ENCODE measurements at regions not wholly inside any gene's neighbourhood (a gene's known extent, or its start where the extent isn't known, plus 50 kb on each side); places are given as distances from the start of the nearest gene placed in this dataset.

DNA sequence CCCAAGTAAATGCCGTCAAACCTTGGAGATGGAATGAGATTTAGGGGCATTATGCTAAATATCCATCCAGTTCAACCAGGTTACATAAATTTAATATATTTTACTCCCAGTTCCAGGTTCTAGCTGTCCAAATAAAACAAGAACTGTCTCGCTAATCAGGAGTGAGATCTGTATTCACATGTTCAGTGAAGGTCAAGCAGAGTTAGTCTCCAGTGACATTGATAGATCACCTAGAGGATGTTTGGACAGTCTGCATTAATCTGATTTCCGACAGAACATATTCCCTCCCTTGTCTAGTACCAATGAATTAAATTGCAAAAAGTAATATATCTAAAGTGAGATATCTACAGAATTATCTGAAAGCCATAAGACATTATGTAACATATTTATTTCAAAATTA, 979.4 kb upstream of the CNTNAP5 start:
- TF ChIP-seq, protein P1, sequence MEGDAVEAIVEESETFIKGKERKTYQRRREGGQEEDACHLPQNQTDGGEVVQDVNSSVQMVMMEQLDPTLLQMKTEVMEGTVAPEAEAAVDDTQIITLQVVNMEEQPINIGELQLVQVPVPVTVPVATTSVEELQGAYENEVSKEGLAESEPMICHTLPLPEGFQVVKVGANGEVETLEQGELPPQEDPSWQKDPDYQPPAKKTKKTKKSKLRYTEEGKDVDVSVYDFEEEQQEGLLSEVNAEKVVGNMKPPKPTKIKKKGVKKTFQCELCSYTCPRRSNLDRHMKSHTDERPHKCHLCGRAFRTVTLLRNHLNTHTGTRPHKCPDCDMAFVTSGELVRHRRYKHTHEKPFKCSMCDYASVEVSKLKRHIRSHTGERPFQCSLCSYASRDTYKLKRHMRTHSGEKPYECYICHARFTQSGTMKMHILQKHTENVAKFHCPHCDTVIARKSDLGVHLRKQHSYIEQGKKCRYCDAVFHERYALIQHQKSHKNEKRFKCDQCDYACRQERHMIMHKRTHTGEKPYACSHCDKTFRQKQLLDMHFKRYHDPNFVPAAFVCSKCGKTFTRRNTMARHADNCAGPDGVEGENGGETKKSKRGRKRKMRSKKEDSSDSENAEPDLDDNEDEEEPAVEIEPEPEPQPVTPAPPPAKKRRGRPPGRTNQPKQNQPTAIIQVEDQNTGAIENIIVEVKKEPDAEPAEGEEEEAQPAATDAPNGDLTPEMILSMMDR (conservative IDR thresholded peaks at IDR 0.05): no peak
- H3K27ac ChIP-seq: no peak overlapping the region

DNA sequence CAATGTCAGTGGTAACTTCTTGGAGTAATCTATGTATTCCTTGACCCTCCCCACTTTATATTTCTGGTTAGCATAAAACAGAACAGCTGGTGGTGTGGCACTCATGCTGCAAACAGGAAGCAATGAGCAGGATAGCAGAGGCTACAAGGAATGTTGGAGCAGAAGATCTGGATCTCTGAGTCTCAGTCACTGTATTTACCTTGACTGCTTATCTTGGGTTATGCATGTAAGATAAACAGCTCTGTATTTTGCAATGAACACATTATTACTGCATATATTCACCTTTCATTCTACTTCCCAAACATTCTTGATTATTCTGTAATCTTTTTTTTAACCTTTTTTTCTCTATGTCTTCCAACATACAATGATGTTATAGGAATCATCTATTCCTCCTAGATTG, 977.9 kb upstream of the CNTNAP5 start:
- H3K27ac ChIP-seq: no peak overlapping the region
- TF ChIP-seq, protein P1 (conservative IDR thresholded peaks at IDR 0.05): no peak

DNA sequence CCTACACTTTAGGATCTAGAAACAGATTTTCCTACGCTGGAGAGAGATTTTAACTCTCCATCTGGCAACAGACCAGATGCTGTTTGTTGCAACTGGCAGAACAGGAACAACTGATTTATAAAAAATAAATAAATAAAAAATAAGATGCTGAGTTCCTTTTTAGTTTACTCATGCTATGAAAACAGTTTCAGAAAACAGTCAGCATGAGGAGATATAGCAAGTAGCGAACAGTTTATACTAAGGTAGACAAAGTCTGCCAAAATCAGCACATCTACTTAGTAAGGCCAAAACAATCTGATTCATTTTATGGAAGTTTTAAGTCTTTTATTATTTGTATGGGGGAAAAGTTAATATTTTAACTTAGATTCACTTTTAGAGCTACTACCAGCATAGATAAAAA, 974.0 kb upstream of the CNTNAP5 start:
- H3K27ac ChIP-seq: peak overlapping the region; percentile 47

GRCh38 chr2:123061534-123061933, 963.6 kb upstream of the CNTNAP5 start:
- no peak overlapping the region for H3K27ac ChIP-seq

More for the DNA sequence above, 974.0 kb upstream of the CNTNAP5 start:
- TF ChIP-seq, protein P1 (conservative IDR thresholded peaks at IDR 0.05): no peak

GRCh38 chr2:123073371-123073770, 951.7 kb upstream of the CNTNAP5 start:
- TF ChIP-seq, protein P1 (conservative IDR thresholded peaks at IDR 0.05): no peak
- no peak overlapping the region for H3K27ac ChIP-seq

More at GRCh38 chr2:123061534-123061933, 963.6 kb upstream of the CNTNAP5 start:
- TF ChIP-seq, protein P1 (conservative IDR thresholded peaks at IDR 0.05): no peak

DNA sequence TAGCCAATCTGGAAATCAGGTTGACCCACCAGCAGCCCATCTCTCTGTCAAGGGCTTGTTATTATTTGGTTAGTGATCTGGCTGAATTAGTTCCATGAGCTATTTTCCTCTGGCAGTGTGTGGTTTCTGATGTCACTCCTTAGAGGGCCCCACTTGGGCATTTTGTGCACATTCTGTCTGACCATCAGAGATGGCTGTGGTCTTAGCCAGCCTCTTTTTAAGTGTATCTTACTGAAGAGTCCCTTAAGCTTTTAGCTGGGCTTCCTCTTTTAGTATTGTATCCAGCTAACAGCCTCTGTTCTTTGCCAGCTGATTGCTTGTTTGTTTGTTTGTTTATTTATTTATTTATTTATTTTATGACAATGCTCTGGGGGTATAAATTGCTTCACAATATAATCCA, 951.1 kb upstream of the CNTNAP5 start:
- no peak overlapping the region for H3K27ac ChIP-seq
- TF ChIP-seq, protein P1 (conservative IDR thresholded peaks at IDR 0.05): no peak

- TF ChIP-seq, protein P1 (conservative IDR thresholded peaks at IDR 0.05): no peak
- no peak overlapping the region for H3K27ac ChIP-seq
These were observed 948.0 kb upstream of the CNTNAP5 start for GRCh38 chr2:123077101-123077500.

Measured in VCaP (cell line).